ENCODE measurements at regions not wholly inside any gene's neighbourhood (a gene's known extent, or its start where the extent isn't known, plus 50 kb on each side); places are given as distances from the start of the nearest gene placed in this dataset.

GRCh38 chr2:181404472-181404871 lies 52.7 kb upstream of the ITGA4 start:
- Mint-ChIP-seq H3K36me3 (peaks cover 9% of the 10 kb centered on the region), H3K27me3 (no peaks in the 10 kb centered on the region), H3K4me3 (no peak overlapping the region), H3K27ac (no peak overlapping the region), H3K4me1 (peaks cover 14% of the 10 kb centered on the region), H3K9me3 (peaks cover 6% of the 10 kb centered on the region)

GRCh38 chr2:181407171-181407570 lies 50.0 kb upstream of the ITGA4 start:
- Mint-ChIP-seq H3K27me3 (no peaks in the 10 kb centered on the region), H3K4me1 (peaks cover 14% of the 10 kb centered on the region), H3K36me3 (peaks cover 10% of the 10 kb centered on the region), H3K4me3 (no peak overlapping the region), H3K27ac (no peak overlapping the region), H3K9me3 (peaks cover 6% of the 10 kb centered on the region)
